Left ventricle myocardium inferior (tissue), 1 donor: ENCODE measurements at regions not wholly inside any gene's neighbourhood (a gene's known extent, or its start where the extent isn't known, plus 50 kb on each side); places are given as distances from the start of the nearest gene placed in this dataset.
"Not testable (repeated sequence)": the region's sequence is repeated elsewhere in the genome, so short reads cannot be mapped to it uniquely, and the experiment has no call there.

Experiments
- DNase-seq: peaks from one replicate; pipeline ENCODE4 v3.0.0-alpha.2; 2020
- H3K27ac ChIP-seq: fragments of 200-600 bp; replicated peaks from 2 replicates; pipeline ENCODE4 v1.8.0; 2021
- H3K27me3 ChIP-seq: fragments of 200-600 bp; 2 replicates; pipeline ENCODE4 v1.8.0; 2021; ENCODE audit warnings: low read depth
- H3K36me3 ChIP-seq: fragments of 200-600 bp; 2 replicates; pipeline ENCODE4 v1.8.0; 2021
- H3K4me1 ChIP-seq: fragments of 200-600 bp; 2 replicates; pipeline ENCODE4 v1.8.0; 2021
- H3K4me3 ChIP-seq: fragments of 200-600 bp; 2 replicates; pipeline ENCODE4 v1.8.0; 2021; ENCODE audit warnings: mild to moderate bottlenecking, moderate library complexity
- H3K9me3 ChIP-seq: fragments of 200-600 bp; replicated peaks from 2 replicates; pipeline ENCODE4 v1.8.0; 2021
- CTCF ChIP-seq: fragments of 200-600 bp; IDR thresholded peaks from 2 replicates; pipeline ENCODE4 v1.8.0; 2021; ENCODE audit warnings: antibody characterized with exemption, mild to moderate bottlenecking, borderline replicate concordance
- intact Hi-C: fragments of 100-400 bp; cut with micrococcal nuclease; formaldehyde crosslinking; loops from one replicate; pipeline ENCODE4 v1.11.0; 2022
- donor health status: DM: no; HTN: yes; CAD: no; lungs with severe emphysema.

GRCh38 chr7:79523436-79523835, 70.0 kb upstream of the MAGI2 start:
- H3K4me3 ChIP-seq, result no peak overlapping the region
- no peaks in the 10 kb centered on the region for H3K9me3 ChIP-seq
- no peaks in the 10 kb centered on the region for H3K36me3 ChIP-seq
- DNase-seq, result no peak
- H3K27ac ChIP-seq, result no peak overlapping the region
- TF ChIP-seq CTCF, result no peak
- no peaks in the 10 kb centered on the region for H3K4me1 ChIP-seq
- no peaks in the 10 kb centered on the region for H3K27me3 ChIP-seq
- intact Hi-C loops, result no loop called here

DNA sequence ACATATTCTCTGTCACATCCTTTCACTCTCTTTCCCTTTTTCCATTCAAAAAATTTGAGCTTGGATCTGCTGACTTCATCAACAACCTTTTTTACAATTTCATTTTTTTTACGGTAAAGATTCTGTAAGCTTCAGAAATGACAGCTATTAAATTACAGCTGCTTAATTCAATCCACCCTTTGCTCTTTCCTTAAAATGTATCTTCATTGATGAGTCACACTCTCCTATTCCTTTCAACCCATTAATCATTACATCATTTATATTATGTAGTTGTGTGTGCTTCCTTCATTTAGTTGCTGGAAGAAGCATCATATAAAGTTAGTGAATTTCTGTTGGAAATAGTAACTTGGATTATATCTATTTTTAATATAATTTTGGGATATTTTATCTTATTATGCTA, 67.1 kb upstream of the MAGI2 start:
- intact Hi-C loops, result no loop called here
- H3K4me1 ChIP-seq, result no peaks in the 10 kb centered on the region
- no peak for DNase-seq
- no peaks in the 10 kb centered on the region for H3K9me3 ChIP-seq
- H3K4me3 ChIP-seq, result no peak overlapping the region
- H3K36me3 ChIP-seq, result no peaks in the 10 kb centered on the region
- H3K27ac ChIP-seq, result no peak overlapping the region
- TF ChIP-seq CTCF, result no peak
- H3K27me3 ChIP-seq, result no peaks in the 10 kb centered on the region

GRCh38 chr7:79515358-79515757, 61.9 kb upstream of the MAGI2 start:
- DNase-seq, result no peak
- H3K9me3 ChIP-seq, result no peaks in the 10 kb centered on the region
- no peak for TF ChIP-seq CTCF
- no peak overlapping the region for H3K4me3 ChIP-seq
- H3K27ac ChIP-seq, result no peak overlapping the region
- H3K4me1 ChIP-seq, result no peaks in the 10 kb centered on the region
- H3K36me3 ChIP-seq, result no peaks in the 10 kb centered on the region
- intact Hi-C loops, result no loop called here
- H3K27me3 ChIP-seq, result no peaks in the 10 kb centered on the region

- Histone ChIP-seq H3K27ac (no peak overlapping the region), H3K4me1 (no peaks in the 10 kb centered on the region), H3K4me3 (no peak overlapping the region), H3K36me3 (no peaks in the 10 kb centered on the region), H3K9me3 (no peaks in the 10 kb centered on the region), H3K27me3 (no peaks in the 10 kb centered on the region)
- no peak for TF ChIP-seq CTCF
- no peak for DNase-seq
- intact Hi-C loops, result no loop called here
Measured at GRCh38 chr7:79513261-79513660, 59.8 kb upstream of the MAGI2 start.

- intact Hi-C loops, result no loop called here
- DNase-seq, result no peak
- TF ChIP-seq CTCF, result no peak
Measured at GRCh38 chr7:79512261-79512660, 58.8 kb upstream of the MAGI2 start.

DNA sequence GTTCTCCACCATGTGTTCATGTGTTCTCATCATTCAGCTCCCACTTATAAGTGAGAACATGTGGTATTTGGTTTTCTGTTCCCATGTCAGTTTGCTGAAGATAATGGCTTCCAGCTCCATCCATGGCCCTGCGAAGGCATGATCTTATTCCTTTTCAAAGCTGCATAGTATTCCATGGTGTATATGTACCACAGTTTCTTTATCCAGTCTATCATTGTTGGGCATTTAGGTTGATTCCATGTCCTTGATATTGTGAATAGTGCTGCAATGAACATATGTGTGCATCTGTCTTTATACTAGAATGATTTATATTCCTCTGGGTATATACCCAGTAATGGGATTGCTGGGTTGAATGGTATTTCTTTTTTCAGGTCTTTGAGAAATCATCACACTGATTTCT, 57.6 kb upstream of the MAGI2 start:
- intact Hi-C loops, H3K4me1 ChIP-seq, H3K27me3 ChIP-seq, H3K27ac ChIP-seq, H3K36me3 ChIP-seq, H3K9me3 ChIP-seq, DNase-seq, H3K4me3 ChIP-seq: not testable (repeated sequence)

More at GRCh38 chr7:79512261-79512660, 58.8 kb upstream of the MAGI2 start:
- Histone ChIP-seq H3K36me3 (no peaks in the 10 kb centered on the region), H3K27me3 (no peaks in the 10 kb centered on the region), H3K4me1 (no peaks in the 10 kb centered on the region), H3K27ac (no peak overlapping the region), H3K9me3 (no peaks in the 10 kb centered on the region), H3K4me3 (no peak overlapping the region)
